GDM1 (cell line): ENCODE measurements at regions not wholly inside any gene's neighbourhood (a gene's known extent, or its start where the extent isn't known, plus 50 kb on each side); places are given as distances from the start of the nearest gene placed in this dataset.
"Not testable (repeated sequence)": the region's sequence is repeated elsewhere in the genome, so short reads cannot be mapped to it uniquely, and the experiment has no call there.

Source experiments
- DNase-seq: peaks from one replicate; lab custom pipeline; 2025; lab: John Stamatoyannopoulos, UW

DNA sequence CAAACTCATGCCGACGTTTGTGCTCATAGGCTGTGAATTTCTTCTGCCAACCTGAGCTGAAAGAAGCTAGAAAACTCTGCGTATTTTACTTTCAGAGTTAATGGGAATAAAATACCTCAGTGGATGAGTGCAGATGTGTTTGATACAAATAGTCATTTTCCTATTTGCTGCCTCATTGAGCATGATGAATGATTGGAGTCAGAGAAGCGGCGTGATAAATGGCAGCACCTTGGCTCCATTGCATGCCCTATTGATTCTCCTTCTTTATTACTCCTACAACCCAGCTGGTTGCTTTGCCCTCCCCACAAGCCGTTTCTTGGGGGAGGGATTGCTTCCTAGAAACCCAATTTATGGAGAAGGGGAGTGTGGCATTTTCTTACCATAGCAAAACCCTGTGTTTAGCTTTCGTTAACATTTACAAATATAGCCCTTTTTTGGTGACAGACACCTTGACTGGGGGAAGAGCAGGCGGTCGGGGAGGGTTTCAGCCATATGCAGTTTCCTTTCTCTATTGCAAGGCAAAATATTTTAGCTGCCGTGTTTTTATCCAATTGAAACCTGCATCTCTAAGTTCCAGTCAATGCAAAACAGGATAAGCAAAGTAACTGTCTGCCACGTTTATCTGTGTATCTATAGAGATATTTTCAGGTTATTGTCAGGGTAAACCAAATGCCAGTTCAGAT, 93.1 kb upstream of the TBCA start:
- DNase-seq: no peak

DNA sequence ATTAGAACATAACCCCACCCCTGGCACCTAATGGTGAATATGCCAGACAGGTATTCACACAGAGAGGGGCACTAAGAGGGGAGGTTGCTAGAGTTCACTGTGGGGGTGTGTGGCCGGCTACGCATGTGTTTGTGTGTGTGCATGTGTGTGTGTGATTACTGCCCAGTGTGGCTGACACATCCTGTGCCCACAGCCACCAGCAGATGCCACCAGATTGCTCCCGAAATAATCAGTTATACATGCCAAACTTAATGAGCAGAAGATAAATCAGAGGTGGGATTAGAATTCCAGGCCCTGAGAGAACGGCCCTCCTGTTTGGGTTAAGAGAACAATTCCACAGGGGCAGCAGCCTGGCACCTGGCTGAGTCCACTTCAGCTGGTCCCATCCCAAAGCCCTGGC, 91.8 kb upstream of the TBCA start:
- no peak for DNase-seq

DNA sequence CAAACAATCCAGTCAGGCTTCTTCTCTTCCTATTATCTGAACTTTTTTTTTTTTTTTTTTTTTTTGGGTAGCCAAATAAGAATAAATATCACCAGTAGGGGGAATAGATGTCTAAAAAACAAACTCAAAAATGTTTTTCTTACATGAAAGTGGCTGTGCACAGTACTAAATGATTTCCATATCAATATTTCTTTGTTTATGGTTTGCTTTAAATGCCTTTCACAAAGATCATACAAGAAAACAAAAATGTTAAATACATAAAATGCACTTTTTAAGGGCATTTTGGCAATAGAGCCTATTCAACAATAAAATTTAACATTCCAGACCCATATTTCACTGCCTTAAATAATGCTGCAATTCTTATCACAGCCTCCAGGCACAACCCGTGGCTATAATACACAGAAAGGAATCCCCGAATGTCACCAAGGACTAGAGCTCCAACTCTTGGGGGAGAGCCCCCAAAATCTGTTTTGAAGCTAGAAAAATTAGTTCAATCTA, 91.1 kb upstream of the TBCA start:
- no peak for DNase-seq

DNA sequence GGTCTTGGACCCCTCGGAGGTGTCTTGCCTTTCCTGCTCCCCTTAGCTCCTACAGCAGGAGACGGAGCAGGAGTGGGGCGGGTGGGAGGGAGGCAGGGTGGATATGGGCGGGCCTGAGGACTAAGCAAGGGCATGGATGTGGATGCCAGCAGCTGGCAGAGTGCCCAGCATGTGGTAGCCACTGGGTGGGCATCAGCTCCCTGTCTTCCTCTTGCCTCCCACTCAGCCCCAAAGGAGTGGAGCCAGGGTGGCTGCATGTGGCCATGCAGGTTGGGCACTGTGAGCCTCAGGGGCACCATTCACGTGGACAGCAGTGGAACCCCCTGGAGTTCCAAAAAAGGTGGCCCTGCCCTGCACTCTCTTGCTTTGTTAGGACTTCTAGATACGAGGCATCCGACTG, 90.1 kb upstream of the TBCA start:
- DNase-seq: no peak

DNA sequence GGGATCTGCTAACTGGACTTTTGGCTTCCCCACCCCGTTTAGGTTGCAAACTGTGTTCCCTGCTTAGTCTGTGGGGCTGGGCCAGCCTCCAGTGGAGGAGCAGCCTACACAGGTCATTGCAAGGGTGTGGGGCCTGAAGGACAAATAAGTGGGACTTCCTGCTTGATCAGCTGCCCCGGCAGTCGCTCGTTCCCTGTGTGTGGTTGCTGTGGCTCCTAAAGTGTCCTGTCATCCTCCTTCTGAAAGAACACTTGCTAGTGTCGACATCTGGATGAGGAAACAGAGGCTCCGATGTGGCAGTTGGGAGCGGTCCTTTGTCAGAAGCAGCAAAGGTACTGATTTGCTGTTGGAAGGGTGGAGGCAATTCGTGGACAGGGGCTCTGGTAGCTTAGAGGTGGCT, 88.9 kb upstream of the TBCA start:
- DNase-seq: no peak

DNA sequence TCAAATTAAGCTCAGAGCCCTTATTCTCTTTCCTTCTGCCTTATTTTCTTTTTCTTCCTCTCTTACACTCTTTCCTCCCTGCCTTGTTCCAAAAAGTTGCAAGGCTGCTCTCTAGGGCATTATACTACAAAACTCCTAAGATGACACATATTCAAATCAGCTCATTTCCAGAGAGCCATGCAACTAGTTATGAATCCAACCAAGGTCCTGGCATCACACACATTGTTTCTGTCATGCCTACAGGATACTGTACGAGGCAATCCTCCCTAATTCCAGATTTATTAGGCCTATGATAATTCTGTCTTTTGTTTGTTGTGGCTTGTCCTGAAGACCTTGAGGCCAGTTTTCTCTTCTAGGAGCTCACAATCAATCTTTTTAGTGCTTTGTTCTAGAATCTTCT, 87.0 kb upstream of the TBCA start:
- no peak for DNase-seq

DNA sequence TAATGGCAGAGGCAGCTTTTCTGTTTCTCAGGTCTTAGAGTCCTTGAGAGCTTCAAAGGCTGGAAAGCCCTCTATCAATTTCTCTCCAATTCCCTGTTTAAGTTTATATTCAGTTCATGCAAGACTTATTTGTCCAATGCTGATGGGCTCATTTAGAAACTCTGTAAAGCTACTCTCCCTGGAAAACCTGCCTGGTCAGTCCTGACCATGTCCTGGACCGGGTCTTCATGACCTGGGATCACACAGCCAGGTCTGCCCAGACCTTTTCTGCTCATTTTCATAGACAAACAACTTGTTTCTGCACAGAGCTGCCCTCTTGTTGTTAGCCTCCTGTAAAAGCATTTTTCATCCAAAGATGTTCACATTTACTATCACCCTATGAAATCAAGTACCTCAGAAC, 85.4 kb upstream of the TBCA start:
- DNase-seq: no peak

DNA sequence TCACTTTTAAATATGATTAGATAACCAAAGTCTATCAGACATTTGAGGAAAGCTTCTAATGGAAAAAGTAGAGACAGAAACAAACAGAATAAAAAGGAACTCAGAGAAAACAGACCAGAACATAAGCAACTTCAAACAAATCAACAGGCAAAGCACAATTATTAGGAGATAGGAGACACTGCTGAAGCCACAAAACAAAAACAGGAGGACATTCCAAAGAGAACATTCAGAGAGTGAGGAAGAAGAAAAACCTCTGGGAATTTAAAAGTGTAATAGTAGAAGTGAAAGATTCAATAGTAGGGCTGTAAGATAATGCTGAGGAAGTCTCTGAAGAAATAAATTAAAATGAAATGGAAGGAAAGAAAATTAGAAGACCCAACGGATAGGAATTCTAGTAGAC, 83.2 kb upstream of the TBCA start:
- no peak for DNase-seq

DNA sequence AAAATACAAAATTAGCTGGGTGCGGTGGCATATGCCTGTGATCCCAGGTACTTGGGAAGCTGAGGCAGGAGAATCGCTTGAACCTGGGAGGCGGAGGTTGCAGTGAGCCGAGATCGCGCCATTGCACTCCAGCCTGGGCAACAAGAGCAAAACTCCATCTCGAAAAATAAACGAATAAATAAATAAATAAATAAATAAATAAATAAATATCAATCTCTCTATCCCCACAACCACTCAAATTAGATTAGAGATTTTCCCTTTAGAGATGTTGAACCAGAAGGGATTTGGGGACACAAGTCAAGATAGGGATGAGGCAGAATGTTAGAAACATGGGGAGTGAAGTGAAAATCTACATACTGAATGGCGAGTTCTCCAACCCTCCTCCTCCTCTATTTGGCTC, 82.5 kb upstream of the TBCA start:
- DNase-seq: not testable (repeated sequence)

DNA sequence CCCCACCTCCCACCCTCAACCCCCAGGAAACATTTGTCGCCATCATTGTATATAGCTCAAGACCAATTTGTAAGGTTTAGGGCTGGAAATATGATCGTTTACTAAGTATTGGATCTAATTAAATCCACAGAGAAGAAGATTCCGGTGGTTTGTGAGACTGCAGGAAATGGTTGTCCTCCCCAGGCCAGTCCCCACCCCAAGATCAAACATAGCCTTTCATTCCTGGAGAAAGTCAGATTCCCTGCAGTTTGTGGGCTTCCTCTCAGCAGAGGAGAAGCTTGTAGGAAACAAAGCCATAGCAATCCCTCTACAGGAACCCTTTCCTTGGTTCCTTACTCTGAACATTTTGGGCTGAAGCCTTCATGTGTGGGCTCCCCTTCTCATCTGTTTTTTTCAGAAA, 79.2 kb upstream of the TBCA start:
- DNase-seq: no peak

DNA sequence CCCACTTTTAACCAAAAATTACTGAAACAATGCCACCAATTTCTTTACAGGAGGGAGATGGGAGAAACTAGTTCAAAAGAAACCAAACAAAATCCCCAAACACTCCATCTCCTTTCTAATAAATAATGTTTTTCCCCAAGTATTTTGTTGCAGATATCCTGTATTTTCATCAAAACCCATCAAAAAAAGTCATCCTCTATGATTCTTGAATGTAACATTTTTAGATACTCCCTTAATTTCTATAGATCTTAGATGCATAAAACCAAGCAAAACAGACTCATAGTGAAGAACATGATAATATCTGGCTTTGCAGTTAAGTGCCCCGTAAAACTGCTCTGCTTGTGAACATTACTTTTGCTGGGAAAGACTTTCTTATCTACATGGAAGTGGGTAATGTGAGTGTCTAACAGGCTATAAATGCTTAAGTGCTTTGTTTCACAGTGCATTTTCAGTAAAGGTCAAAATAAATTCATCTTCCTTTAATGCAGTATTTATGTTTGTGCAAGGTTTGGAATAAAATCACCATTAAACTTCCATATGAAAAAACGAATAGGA, 77.3 kb upstream of the TBCA start:
- no peak for DNase-seq

DNA sequence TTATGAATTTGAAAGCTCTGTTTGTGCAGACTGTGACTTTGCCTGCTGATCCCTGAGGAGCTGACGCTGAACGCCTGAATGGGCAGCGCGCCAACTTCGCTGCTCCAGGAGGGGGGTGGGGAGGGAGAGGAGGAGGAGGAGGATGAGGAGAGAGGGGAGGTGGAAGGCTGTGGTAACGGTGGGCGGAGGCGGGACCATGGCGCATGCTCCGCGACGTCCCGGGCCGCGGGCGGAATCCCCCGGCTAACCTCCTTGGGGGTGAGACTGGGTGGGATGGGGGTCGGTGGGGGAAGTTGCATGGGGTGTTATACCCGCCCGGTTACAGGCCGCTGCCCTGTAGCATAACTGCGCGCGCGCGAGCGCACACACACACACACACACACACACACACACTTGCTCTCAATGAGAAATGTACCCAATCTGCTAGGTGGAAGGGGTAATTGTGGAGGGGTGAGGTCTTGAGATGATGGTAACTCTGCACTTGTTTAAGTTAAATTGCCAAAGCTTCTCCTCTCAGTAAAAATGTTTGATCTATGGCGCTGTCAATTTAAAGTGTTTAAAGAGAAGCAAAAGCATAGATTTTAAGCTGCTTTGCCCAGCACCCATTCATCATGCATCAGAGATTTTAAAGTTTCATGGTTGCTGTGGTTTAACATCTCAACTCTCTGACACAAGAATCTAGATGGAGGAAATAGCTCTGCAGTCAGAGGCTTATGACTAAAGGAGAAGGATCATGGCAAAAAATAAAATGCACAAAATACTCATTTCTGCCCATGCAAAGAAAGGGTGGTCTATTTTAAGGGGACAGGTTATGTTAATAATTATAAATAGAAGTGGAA, 76.6 kb upstream of the TBCA start:
- no peak for DNase-seq

DNA sequence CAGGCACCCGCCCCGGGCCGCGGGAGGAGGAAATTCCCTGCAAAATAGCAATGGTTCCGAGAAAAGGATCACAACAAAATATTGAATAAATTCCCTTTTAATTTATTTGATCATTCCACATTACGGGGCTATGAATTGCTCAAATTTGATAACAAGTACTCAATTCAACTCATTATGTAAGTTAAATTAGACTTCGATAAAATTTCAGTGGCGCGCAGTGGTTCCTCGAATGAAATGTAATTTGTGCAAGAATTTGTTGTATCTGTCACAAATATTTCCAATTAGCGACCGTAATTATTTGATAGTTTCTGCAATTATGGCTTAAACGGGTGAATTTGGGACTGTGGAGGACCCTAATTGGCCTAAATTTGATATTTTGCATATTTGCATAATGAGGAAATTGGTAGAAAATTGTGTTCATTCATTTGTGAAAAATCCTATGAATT, 76.0 kb upstream of the TBCA start:
- DNase-seq: no peak

DNA sequence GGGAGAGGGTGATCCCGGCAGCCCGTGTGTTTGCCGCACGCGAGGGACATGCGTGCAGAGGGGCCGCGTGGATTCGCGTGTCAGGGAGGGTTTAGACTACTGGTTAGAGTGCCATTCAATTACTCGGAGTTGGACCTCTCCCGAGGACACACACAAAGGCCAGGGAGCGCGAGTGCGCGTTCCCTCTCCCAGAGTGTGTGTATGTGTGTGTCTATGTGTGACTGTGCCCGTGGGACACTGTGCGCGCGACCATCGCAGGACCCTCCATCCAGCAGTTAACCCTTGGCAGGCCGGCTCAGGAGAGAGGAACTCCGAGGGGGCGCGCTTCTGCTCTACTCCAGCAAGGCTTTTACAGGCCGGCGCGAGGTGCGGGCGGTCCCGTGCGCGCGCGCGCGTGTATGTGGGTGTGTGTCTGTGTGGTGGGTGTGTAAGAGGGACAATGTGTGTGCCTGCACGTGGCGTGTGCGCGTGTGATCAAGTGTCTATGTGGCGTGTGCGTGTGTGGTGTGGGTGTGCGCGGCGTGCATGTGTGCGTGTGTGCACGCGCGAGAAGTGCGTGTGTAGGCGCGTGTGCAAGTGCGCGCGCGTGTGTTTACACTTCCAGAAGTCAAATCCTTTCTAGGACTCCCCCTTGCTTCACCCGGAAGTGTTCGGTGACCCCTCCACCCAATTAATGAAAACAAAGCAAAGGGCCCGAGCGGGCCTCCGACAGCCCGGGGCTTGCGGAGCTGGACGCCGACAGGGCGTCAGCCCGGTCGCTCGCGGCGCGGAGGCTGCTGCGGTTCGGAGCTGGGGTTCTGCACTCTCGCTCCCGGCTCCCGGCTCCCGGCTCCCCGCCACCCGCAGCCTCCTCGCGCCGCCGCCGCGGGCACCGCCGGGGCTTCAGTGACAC, 75.3 kb upstream of the TBCA start:
- DNase-seq: no peak

DNA sequence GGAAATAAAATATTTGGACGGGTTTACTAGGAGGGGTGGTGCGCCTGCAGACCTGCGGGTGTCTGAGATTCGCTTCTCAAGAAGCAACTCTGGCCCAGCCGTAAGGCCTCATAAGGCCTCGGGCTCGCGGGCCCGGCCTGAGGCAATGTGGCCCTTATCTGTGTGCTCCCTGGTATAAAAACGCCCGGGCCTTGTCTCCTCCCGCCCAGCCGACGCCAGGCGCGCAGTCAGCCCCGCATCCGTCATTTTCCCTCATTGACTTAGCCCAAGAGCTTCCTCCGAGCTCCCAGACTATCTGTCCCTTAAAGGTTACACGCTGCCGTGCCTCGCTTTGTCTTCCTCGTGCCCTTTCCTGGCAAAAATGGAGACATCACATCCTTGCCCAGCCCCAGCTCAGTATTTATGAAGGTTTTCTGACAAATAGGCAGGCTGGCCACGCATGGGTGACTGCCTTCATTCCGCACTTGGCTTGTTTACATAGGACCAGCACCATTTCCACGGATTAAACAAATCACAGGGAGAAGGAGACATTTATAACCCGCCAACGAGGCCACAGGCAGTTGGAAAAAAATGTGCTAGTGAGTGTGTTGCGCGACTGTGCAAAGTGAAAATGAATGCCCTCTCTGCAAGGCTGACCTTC, 74.5 kb upstream of the TBCA start:
- DNase-seq: no peak

DNA sequence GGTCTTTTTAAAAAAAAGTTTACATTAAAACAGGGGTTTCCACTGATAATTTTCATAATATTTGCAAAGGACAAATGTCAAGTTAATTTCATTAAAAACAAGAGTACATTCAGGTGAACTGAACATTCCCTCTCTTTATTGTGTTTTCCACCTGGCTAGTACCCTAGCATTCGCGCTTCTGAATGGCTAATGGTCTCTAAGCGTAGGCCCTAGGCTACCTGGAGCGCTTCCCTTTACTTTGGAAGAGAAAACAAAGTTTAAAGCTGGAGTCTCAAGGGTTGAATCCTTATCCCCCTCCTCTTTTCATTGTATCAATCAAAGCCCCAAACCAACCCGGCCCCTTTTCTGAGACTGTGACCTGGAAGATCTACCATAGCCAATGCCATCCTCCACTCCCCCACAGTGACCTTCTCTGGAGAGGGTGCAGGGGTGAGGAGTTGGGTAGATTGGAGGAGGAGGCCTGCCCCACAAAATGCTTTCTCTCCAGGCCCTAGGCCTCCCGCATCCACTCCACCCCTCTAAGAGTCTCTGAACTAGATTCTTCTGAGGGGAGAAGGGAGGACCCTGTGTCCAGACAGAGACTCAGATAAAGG, 73.3 kb upstream of the TBCA start:
- no peak for DNase-seq

DNA sequence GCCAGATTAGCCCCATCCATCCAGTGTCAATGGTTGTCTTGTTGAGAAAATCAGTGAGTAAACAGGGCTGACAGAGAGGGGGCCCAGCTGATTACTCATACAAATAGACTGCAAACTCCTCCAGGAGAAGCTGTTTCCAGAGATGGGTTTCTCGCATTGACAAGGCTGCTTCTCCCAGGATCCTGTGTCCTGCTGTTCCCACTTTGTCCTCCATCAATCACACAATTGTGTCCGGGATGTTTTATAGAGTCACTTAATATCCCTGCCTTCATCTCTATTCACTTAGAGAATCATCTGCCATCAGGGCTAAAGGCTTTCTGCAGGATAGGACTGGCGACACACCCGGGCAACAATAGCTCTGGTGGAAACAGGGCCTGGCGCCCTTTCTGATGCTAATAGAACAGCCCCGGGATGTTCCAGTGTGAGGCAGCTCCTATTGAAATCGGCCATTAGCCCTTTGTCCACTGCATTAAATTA, 71.7 kb upstream of the TBCA start:
- DNase-seq: no peak

DNA sequence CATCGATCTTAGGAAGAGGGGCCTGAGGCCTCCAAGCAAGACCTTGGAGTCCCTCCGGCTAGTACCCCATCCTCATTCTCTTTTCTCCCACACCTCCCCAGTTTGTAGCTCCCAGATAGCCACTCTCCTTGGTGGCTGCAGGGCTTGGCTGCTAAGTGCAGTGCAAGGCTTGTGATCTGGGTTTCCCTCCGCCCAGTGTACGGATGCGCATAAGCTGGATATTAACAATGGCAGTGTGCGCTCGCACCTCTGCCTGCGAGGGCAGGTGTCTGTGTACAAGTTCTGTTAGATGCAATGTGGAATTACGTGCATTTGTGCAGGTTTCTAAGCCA, 71.0 kb upstream of the TBCA start:
- no peak for DNase-seq

DNA sequence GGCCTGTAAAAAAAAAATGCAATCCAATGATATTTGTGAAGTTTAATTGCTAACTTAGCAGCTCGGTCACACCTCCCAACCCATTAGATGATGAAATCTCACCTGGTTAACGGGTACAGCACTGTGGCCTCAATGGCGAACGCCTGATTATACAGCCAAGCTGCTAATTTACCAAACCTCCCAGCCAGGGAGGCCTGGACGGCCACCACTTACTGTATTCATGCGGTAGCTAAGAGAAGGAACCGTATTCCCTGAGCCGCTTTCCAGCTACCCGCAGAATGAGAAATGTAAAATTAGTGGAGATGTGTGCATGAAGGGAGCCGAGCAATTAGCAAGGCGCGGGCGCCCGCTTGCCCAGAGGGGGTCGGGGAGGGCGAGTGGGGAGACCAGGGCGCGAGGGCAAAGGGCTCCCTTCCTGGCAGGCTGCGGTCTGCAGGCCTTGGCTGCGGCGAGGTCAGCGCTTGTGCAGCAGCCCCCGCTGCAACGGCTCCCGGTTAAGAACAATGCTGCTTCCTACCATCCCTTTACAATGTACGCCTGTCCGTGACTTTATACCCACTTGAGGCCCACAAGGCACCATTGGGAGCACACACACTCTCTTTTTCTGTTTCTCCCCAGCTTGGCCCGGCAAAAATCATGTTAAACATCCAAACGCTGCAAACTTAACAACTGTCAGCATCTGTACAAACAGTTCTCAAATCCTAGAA, 70.4 kb upstream of the TBCA start:
- DNase-seq: no peak

DNA sequence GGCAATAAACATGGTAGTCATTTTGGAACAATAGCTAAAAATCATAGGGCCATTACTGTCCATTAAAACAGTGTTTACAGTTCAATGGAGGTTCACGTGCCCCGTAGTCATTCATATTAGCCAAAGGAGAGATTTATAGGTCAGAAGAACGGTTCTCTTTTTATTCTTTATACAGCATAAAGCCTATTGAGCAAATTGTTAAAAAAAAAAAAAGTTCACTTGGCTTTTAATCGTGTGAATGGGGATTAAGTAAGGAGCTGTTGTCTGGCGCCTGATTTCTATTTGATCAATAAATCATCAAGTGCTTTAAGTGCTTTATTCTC, 69.1 kb upstream of the TBCA start:
- no peak for DNase-seq
